GM12865 (cell line): ENCODE measurements at regions not wholly inside any gene's neighbourhood (a gene's known extent, or its start where the extent isn't known, plus 50 kb on each side); places are given as distances from the start of the nearest gene placed in this dataset.
"Not testable (repeated sequence)": the region's sequence is repeated elsewhere in the genome, so short reads cannot be mapped to it uniquely, and the experiment has no call there.

ENCODE experiments used
- DNase-seq: peaks from one replicate; pipeline ENCODE4 v3.0.0; 2010; ENCODE audit warnings: low read depth
- H3K4me3 ChIP-seq: 2 replicates; pipeline ENCODE4 v1.5.1; 2011; ENCODE audit warnings: mild to moderate bottlenecking, low read depth, low read length, control low read depth
- TF ChIP-seq, protein P1 (sequence below): IDR thresholded peaks from 2 replicates; pipeline ENCODE4 v1.5.1; 2011; ENCODE audit warnings: low read length, control low read depth, low read depth, inconsistent platforms; ENCODE audit not compliant: insufficient read depth; ENCODE audit errors: missing control alignments

DNA sequence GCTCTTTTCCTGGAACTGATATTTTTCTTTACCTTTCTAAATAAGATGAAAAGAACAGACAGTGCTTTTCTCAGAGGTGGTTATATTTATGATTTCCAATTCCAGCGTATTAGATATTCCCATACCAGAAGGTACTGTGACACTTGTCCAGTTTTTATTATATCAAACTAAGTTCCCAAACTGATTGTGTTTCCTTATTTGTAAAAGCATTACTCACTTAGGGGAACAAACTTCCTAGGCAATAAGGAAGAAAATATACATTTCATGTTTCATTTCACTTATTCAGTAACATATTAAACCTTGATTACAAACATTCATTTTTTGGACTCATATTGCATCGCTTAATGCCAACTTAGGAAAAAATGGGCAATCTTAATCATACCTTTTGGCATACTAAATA, 1480.0 kb upstream of the NUDT12 start:
- H3K4me3 ChIP-seq: no peak overlapping the region
- TF ChIP-seq, protein P1, sequence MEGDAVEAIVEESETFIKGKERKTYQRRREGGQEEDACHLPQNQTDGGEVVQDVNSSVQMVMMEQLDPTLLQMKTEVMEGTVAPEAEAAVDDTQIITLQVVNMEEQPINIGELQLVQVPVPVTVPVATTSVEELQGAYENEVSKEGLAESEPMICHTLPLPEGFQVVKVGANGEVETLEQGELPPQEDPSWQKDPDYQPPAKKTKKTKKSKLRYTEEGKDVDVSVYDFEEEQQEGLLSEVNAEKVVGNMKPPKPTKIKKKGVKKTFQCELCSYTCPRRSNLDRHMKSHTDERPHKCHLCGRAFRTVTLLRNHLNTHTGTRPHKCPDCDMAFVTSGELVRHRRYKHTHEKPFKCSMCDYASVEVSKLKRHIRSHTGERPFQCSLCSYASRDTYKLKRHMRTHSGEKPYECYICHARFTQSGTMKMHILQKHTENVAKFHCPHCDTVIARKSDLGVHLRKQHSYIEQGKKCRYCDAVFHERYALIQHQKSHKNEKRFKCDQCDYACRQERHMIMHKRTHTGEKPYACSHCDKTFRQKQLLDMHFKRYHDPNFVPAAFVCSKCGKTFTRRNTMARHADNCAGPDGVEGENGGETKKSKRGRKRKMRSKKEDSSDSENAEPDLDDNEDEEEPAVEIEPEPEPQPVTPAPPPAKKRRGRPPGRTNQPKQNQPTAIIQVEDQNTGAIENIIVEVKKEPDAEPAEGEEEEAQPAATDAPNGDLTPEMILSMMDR: no peak
- DNase-seq: no peak

DNA sequence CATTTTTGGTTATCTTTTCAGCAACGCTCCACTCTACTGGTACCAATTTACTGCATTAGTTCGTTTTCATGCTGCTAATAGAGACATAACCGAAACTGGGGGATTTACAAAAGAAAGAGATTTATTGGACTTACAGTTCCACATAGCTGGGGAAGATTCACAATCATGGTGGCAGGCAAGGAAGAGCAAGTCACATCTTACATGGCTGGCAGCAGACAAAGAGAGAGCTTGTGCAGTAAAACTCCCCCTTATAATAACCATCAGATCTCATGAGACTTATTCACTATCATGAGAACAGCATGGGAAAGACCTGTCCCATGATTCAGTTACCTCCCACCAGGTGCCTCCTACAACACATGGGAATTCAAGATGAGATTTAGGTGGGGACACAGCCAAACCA, 1474.2 kb upstream of the NUDT12 start:
- H3K4me3 ChIP-seq, DNase-seq: not testable (repeated sequence)

DNA sequence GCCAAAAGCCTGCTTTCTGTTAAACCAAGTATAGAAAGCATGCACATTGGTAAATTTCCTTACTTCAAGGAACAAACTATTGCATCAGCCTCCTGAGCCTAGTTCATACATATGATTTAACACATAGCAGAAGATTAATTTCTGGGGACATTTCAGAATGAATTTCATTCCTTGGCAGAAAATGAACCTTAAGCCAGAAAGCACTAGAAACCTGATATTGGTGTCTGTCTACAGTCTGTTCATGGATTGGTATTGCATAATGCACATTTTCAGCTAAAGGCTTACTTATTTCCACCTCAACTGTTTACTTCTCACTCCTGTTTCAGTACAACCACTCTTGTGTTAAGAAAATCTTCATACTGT, 1471.8 kb upstream of the NUDT12 start:
- DNase-seq: no peak
- TF ChIP-seq, protein P1: no peak

DNA sequence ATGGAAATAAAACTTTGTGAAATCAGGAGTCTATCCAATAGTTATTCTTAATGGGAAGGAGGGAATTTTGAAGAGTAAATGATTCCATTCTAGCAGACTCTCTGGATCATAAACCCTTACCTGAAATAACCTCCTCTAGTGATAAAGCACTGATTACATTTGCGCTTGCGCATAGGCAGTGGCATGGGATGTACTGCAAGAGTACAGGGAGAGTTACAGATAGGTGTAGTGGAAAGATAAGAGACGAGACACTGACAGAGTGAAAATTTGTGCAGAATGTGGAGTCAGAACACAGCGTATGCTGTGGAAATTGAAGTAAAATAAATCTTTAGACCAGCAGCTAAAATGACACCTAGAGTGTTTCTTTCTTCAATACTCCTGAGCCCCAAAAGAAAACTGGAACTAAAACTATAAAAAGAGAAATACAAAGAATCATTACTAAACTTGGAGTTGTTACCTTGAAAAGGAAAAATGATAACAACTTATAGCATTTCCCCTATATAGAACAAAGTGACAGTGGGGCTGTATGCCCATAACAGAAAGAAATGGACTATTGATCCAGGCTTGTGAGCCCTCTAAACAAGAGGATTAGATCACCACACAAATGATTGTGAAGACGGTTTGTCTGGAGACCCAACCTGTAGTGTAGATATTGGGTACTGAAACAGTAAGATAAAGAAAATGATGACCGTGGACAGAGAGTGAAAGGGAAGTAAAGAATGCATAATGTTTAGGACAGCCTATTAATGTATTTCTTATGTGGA, 1471.2 kb upstream of the NUDT12 start:
- H3K4me3 ChIP-seq: no peak overlapping the region
- DNase-seq: no peak
- TF ChIP-seq, protein P1: no peak

More for the DNA sequence above, 1471.8 kb upstream of the NUDT12 start:
- H3K4me3 ChIP-seq: no peak overlapping the region

DNA sequence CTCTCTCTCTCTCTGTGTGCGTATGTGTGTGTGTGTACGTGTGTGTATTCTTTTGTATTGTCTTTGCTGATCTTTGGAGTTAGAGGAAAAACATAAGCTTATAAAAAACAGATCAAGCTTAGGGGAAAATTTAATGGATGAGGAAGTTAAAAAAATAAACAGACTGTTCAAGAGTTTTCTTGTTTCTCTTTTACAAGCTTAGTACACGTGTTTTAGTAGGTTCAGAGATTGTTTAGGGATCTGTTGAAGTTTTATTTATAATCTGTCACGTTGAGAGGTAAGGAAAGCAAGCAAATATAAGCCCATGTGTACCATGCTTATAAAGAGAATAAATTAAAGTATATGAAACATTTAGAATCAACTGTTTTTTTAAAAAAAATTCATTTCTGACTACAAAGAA, 1470.3 kb upstream of the NUDT12 start:
- no peak overlapping the region for H3K4me3 ChIP-seq
- TF ChIP-seq, protein P1: no peak
- no peak for DNase-seq

DNA sequence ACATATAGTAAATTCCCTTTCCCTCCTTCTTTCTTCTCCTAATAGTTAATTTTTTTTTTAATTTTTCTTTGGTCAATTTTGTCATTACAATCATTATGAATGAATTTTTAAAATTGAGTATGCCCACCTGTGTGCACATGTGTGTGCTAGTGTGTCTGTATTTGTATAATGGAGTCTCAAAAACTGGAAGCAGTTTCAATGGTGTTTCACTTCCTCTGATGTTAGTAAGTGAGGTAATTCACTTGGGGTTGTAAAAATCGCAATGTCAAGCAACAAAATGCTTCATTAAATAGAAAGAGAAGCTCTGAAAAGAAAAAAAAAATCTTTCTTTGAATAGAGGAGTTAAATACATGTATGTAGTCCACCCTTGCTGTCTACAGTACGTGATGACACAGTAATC, 1467.6 kb upstream of the NUDT12 start:
- TF ChIP-seq, protein P1: no peak
- no peak overlapping the region for H3K4me3 ChIP-seq
- DNase-seq: no peak

DNA sequence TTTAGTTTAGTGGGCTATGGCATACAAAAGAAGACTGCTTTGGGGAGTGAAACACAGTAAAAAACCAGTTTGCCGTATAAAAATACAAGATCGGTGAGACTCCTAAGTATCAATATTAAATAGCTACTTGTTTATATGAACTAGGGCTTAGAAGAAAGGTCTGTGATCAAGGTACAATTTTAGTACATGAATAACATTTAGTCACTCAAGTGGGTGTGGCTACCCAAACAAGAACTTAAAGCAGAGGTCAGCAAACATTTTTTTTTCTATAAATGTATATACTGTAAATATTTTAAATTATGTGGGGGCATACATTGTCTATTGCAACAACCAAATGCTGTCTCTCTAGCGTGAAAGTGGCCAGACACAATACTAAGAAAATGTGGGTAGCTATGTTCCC, 1452.5 kb upstream of the NUDT12 start:
- no peak for DNase-seq
- TF ChIP-seq, protein P1: no peak
- no peak overlapping the region for H3K4me3 ChIP-seq
